Trophoblast cell (in vitro differentiated cells and primary cell): ENCODE measurements at regions not wholly inside any gene's neighbourhood (a gene's known extent, or its start where the extent isn't known, plus 50 kb on each side); places are given as distances from the start of the nearest gene placed in this dataset.

Experiments
- DNase-seq, 2 donors: peaks; one replicate each; pipeline ENCODE4 v3.0.0-alpha.2; 2016
- H2AFZ ChIP-seq: 2 replicates; pipeline ENCODE4 v1.6.1; 2013; ENCODE audit warnings: low read length, moderate library complexity, mild to moderate bottlenecking; ENCODE audit not compliant: insufficient read depth, poor library complexity
- H2AK5ac ChIP-seq: 2 replicates; pipeline ENCODE4 v1.6.1; 2013; ENCODE audit warnings: mild to moderate bottlenecking, low read length
- H2BK120ac ChIP-seq: 2 replicates; pipeline ENCODE4 v1.6.1; 2013; ENCODE audit warnings: low read length, mild to moderate bottlenecking, moderate library complexity; ENCODE audit not compliant: insufficient read depth, poor library complexity
- H2BK12ac ChIP-seq: 2 replicates; pipeline ENCODE4 v1.6.1; 2013; ENCODE audit warnings: mild to moderate bottlenecking, low read length, moderate library complexity
- H2BK5ac ChIP-seq: 2 replicates; pipeline ENCODE4 v1.6.1; 2013; ENCODE audit warnings: low read length, low read depth, moderate library complexity, mild to moderate bottlenecking; ENCODE audit not compliant: poor library complexity
- H3K14ac ChIP-seq: 2 replicates; pipeline ENCODE4 v1.6.1; 2013; ENCODE audit warnings: mild to moderate bottlenecking, low read length
- H3K18ac ChIP-seq: 2 replicates; pipeline ENCODE4 v1.6.1; 2013; ENCODE audit warnings: mild to moderate bottlenecking, low read length
- H3K23ac ChIP-seq: 2 replicates; pipeline ENCODE4 v1.6.1; 2013; ENCODE audit warnings: low read length
- H3K27ac ChIP-seq: 2 replicates; pipeline ENCODE4 v1.5.1; 2013; ENCODE audit warnings: low read depth, mild to moderate bottlenecking, inconsistent platforms, low read length, moderate library complexity
- H3K27me3 ChIP-seq: 2 replicates; pipeline ENCODE4 v1.6.1; 2013; ENCODE audit warnings: inconsistent platforms, mild to moderate bottlenecking, low read length, moderate library complexity; ENCODE audit not compliant: insufficient read depth
- H3K36me3 ChIP-seq, 2 experiments: 1 replicate in 1 of 2; 2 replicates in 1 of 2; pipeline ENCODE4 v1.6.1; 2013; ENCODE audit warnings: low read length in 2 of 2, mild to moderate bottlenecking in 2 of 2, moderate library complexity in 1 of 2; ENCODE audit not compliant: insufficient read depth in 2 of 2, control insufficient read depth in 1 of 2
- H3K4ac ChIP-seq: 2 replicates; pipeline ENCODE4 v1.6.1; 2013; ENCODE audit warnings: low read depth, mild to moderate bottlenecking, low read length, moderate library complexity
- H3K4me1 ChIP-seq, 2 experiments: 1 replicate in 1 of 2; 2 replicates in 1 of 2; pipeline ENCODE4 v1.6.1; 2013; ENCODE audit warnings: low read length in 2 of 2, mild to moderate bottlenecking in 2 of 2, moderate library complexity in 1 of 2; ENCODE audit not compliant: insufficient read depth in 2 of 2, control insufficient read depth in 1 of 2
- H3K4me2 ChIP-seq: 2 replicates; pipeline ENCODE4 v1.6.1; 2013; ENCODE audit warnings: inconsistent platforms, mild to moderate bottlenecking, low read length, moderate library complexity
- H3K4me3 ChIP-seq: 2 replicates; pipeline ENCODE4 v1.5.1; 2013; ENCODE audit warnings: mild to moderate bottlenecking, low read depth, low read length, inconsistent platforms
- H3K79me1 ChIP-seq: one replicate; pipeline ENCODE4 v1.6.1; 2013; ENCODE audit warnings: low read length
- H3K79me2 ChIP-seq: 2 replicates; pipeline ENCODE4 v1.6.1; 2013; ENCODE audit warnings: low read length, mild to moderate bottlenecking; ENCODE audit not compliant: control insufficient read depth, insufficient read depth, poor library complexity
- H3K9ac ChIP-seq: 2 replicates; pipeline ENCODE4 v1.6.1; 2013; ENCODE audit warnings: mild to moderate bottlenecking, low read length
- H3K9me3 ChIP-seq: 2 replicates; pipeline ENCODE4 v1.6.1; 2013; ENCODE audit warnings: low read depth, mild to moderate bottlenecking, control low read depth, inconsistent platforms, low read length; ENCODE audit not compliant: insufficient read depth
- H4K12ac ChIP-seq: 2 replicates; pipeline ENCODE4 v1.6.1; 2013; ENCODE audit warnings: low read depth, mild to moderate bottlenecking, low read length, moderate library complexity
- H4K8ac ChIP-seq: 2 replicates; pipeline ENCODE4 v1.6.1; 2013; ENCODE audit warnings: low read depth, mild to moderate bottlenecking, low read length, moderate library complexity
- H4K91ac ChIP-seq: one replicate; pipeline ENCODE4 v1.6.1; 2013; ENCODE audit warnings: low read depth, mild to moderate bottlenecking, low read length, moderate library complexity
- WGBS: extraction: QIAGEN DNeasy Blood & Tissue Kit; methylation state at CpG from one replicate; pipeline ENCODE4 v1.1.7; 2013; ENCODE audit warnings: missing lambda C conversion rate; ENCODE audit not compliant: insufficient read length, insufficient coverage; ENCODE audit errors: extremely low coverage; 5-methylcytosine and 5-hydroxymethylcytosine counted together

- H3K4me3 ChIP-seq = no peak overlapping the region
- H3K79me2 ChIP-seq = no peaks in the 10 kb centered on the region
- peaks cover 4 to 5% of the 10 kb centered on the region in 2 experiments for H3K4me1 ChIP-seq
- no peak overlapping the region for H2BK5ac ChIP-seq
- no peak overlapping the region for H3K4me2 ChIP-seq
- no peaks in the 10 kb centered on the region for H3K36me3 ChIP-seq
- H3K4ac ChIP-seq = no peak overlapping the region
- H3K27me3 ChIP-seq = no peaks in the 10 kb centered on the region
- no peaks in the 10 kb centered on the region for H3K9me3 ChIP-seq
- H4K12ac ChIP-seq = no peak overlapping the region
- H4K91ac ChIP-seq = no peak overlapping the region
- H2BK12ac ChIP-seq = no peak overlapping the region
- no peak overlapping the region for H3K9ac ChIP-seq
- H3K27ac ChIP-seq = no peak overlapping the region
- H3K14ac ChIP-seq = no peak overlapping the region
- DNase-seq = no peak
- H3K18ac ChIP-seq = no peak overlapping the region
- no peaks in the 10 kb centered on the region for H3K79me1 ChIP-seq
- H2AFZ ChIP-seq = no peak overlapping the region
- no peak overlapping the region for H2BK120ac ChIP-seq
- no peak overlapping the region for H3K23ac ChIP-seq
- H2AK5ac ChIP-seq = no peak overlapping the region
- H4K8ac ChIP-seq = no peak overlapping the region
- WGBS = no CpG with 5 or more reads among the region's 1 CpG
Measured at GRCh38 chr7:24463474-24463873, 109.8 kb upstream of the PALS2 start.

- no peak overlapping the region for H3K18ac ChIP-seq
- H3K23ac ChIP-seq = no peak overlapping the region
- WGBS = no CpG with 5 or more reads among the region's 3 CpGs
- H3K9ac ChIP-seq = no peak overlapping the region
- no peak overlapping the region for H3K4me3 ChIP-seq
- no peak overlapping the region for H2BK12ac ChIP-seq
- DNase-seq = no peak
- no peak overlapping the region for H4K12ac ChIP-seq
- no peak overlapping the region for H2AK5ac ChIP-seq
- H2BK5ac ChIP-seq = no peak overlapping the region
- no peak overlapping the region for H2BK120ac ChIP-seq
- H2AFZ ChIP-seq = no peak overlapping the region
- no peaks in the 10 kb centered on the region for H3K27me3 ChIP-seq
- H3K79me2 ChIP-seq = no peaks in the 10 kb centered on the region
- H4K91ac ChIP-seq = no peak overlapping the region
- no peaks in the 10 kb centered on the region for H3K9me3 ChIP-seq
- H3K4ac ChIP-seq = no peak overlapping the region
- peaks cover 4 to 5% of the 10 kb centered on the region in 2 experiments for H3K4me1 ChIP-seq
- H3K79me1 ChIP-seq = no peaks in the 10 kb centered on the region
- no peak overlapping the region for H4K8ac ChIP-seq
- H3K4me2 ChIP-seq = no peak overlapping the region
- H3K36me3 ChIP-seq = no peaks in the 10 kb centered on the region
- no peak overlapping the region for H3K27ac ChIP-seq
- H3K14ac ChIP-seq = no peak overlapping the region
Measured at GRCh38 chr7:24464861-24465260, 108.4 kb upstream of the PALS2 start.

- no peak overlapping the region for H3K4me3 ChIP-seq
- WGBS = no CpG with 5 or more reads among the region's 3 CpGs
- H3K23ac ChIP-seq = no peak overlapping the region
- H4K8ac ChIP-seq = no peak overlapping the region
- H4K12ac ChIP-seq = no peak overlapping the region
- peaks cover 4 to 5% of the 10 kb centered on the region in 2 experiments for H3K4me1 ChIP-seq
- no peak overlapping the region for H2BK12ac ChIP-seq
- no peak overlapping the region for H2BK5ac ChIP-seq
- no peaks in the 10 kb centered on the region for H3K9me3 ChIP-seq
- no peak overlapping the region for H2BK120ac ChIP-seq
- no peak overlapping the region for H4K91ac ChIP-seq
- no peaks in the 10 kb centered on the region for H3K79me1 ChIP-seq
- H2AFZ ChIP-seq = no peak overlapping the region
- no peak overlapping the region for H2AK5ac ChIP-seq
- H3K27me3 ChIP-seq = no peaks in the 10 kb centered on the region
- no peak overlapping the region for H3K18ac ChIP-seq
- no peak overlapping the region for H3K4ac ChIP-seq
- no peak overlapping the region for H3K4me2 ChIP-seq
- no peaks in the 10 kb centered on the region for H3K79me2 ChIP-seq
- H3K36me3 ChIP-seq = no peaks in the 10 kb centered on the region
- H3K9ac ChIP-seq = no peak overlapping the region
- H3K14ac ChIP-seq = no peak overlapping the region
- H3K27ac ChIP-seq = no peak overlapping the region
- DNase-seq = no peak
Measured at GRCh38 chr7:24466168-24466768, 107.0 kb upstream of the PALS2 start.

GRCh38 chr7:24469118-24469517 is 104.1 kb upstream of the PALS2 start:
- no peak overlapping the region for H3K14ac ChIP-seq
- no peak for DNase-seq
- no CpG with 5 or more reads among the region's 2 CpGs for whole genome bisulfite sequencing
- peaks cover 4 to 5% of the 10 kb centered on the region in 2 experiments for H3K4me1 ChIP-seq
- no peak overlapping the region for H3K27ac ChIP-seq
- no peaks in the 10 kb centered on the region for H3K79me2 ChIP-seq
- no peak overlapping the region for H3K9ac ChIP-seq
- no peak overlapping the region for H3K4ac ChIP-seq
- H2BK5ac ChIP-seq = no peak overlapping the region
- no peaks in the 10 kb centered on the region for H3K27me3 ChIP-seq
- H2BK12ac ChIP-seq = no peak overlapping the region
- H3K9me3 ChIP-seq = no peaks in the 10 kb centered on the region
- H3K4me2 ChIP-seq = no peak overlapping the region
- no peak overlapping the region for H4K8ac ChIP-seq
- H2BK120ac ChIP-seq = no peak overlapping the region
- no peak overlapping the region for H3K4me3 ChIP-seq
- no peak overlapping the region for H4K12ac ChIP-seq
- no peaks in the 10 kb centered on the region for H3K79me1 ChIP-seq
- H2AK5ac ChIP-seq = no peak overlapping the region
- H3K18ac ChIP-seq = no peak overlapping the region
- H4K91ac ChIP-seq = no peak overlapping the region
- no peak overlapping the region for H2AFZ ChIP-seq
- H3K23ac ChIP-seq = no peak overlapping the region
- H3K36me3 ChIP-seq = no peaks in the 10 kb centered on the region
